ENCODE measurements at regions not wholly inside any gene's neighbourhood (a gene's known extent, or its start where the extent isn't known, plus 50 kb on each side); places are given as distances from the start of the nearest gene placed in this dataset.

GRCh38 chr11:23399995-23400394 is 539.7 kb upstream of the CCDC179 start:
- Histone ChIP-seq H3K27me3 (no peaks in the 10 kb centered on the region), H3K4me3 (no peak overlapping the region), H3K9me3 (peaks cover 0 to 6% (median 0%) of the 10 kb centered on the region in 12 donors), H3K36me3 (no peaks in the 10 kb centered on the region), H3K27ac (no peak overlapping the region), H3K4me1 (no peaks in the 10 kb centered on the region)
- ATAC-seq, result no peak
- TF ChIP-seq POLR2A (IDR thresholded peaks at IDR 0.05), result no peak
- TF ChIP-seq, protein P1, sequence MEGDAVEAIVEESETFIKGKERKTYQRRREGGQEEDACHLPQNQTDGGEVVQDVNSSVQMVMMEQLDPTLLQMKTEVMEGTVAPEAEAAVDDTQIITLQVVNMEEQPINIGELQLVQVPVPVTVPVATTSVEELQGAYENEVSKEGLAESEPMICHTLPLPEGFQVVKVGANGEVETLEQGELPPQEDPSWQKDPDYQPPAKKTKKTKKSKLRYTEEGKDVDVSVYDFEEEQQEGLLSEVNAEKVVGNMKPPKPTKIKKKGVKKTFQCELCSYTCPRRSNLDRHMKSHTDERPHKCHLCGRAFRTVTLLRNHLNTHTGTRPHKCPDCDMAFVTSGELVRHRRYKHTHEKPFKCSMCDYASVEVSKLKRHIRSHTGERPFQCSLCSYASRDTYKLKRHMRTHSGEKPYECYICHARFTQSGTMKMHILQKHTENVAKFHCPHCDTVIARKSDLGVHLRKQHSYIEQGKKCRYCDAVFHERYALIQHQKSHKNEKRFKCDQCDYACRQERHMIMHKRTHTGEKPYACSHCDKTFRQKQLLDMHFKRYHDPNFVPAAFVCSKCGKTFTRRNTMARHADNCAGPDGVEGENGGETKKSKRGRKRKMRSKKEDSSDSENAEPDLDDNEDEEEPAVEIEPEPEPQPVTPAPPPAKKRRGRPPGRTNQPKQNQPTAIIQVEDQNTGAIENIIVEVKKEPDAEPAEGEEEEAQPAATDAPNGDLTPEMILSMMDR (IDR thresholded peaks at IDR 0.05), result no peak
- DNase-seq, result peak in 3 of 5 donors; percentile 16 to 59 (median 18)
- intact Hi-C loops (cut with DNase I), result no loop called here
- WGBS, 4 donors, result 90 to 93% (median 92%) methylated on average over 24 to 25 of the region's 25 CpGs

- Histone ChIP-seq H3K27ac (no peak overlapping the region), H3K9me3 (peaks cover 0 to 10% (median 0%) of the 10 kb centered on the region in 12 donors), H3K36me3 (no peaks in the 10 kb centered on the region), H3K27me3 (no peaks in the 10 kb centered on the region), H3K4me1 (no peaks in the 10 kb centered on the region), H3K4me3 (no peak overlapping the region)
- intact Hi-C loops (cut with DNase I), result no loop called here
- ATAC-seq (no peak), DNase-seq (no peak)
- WGBS, 4 donors, result 95 to 97% (median 96%) methylated on average over 46 to 53 of the region's 53 CpGs
- TF ChIP-seq, protein P1 (IDR thresholded peaks at IDR 0.05), result no peak
- TF ChIP-seq POLR2A (IDR thresholded peaks at IDR 0.05), result no peak
Observed at GRCh38 chr11:23403210-23404185, 543.2 kb upstream of the CCDC179 start.

DNA sequence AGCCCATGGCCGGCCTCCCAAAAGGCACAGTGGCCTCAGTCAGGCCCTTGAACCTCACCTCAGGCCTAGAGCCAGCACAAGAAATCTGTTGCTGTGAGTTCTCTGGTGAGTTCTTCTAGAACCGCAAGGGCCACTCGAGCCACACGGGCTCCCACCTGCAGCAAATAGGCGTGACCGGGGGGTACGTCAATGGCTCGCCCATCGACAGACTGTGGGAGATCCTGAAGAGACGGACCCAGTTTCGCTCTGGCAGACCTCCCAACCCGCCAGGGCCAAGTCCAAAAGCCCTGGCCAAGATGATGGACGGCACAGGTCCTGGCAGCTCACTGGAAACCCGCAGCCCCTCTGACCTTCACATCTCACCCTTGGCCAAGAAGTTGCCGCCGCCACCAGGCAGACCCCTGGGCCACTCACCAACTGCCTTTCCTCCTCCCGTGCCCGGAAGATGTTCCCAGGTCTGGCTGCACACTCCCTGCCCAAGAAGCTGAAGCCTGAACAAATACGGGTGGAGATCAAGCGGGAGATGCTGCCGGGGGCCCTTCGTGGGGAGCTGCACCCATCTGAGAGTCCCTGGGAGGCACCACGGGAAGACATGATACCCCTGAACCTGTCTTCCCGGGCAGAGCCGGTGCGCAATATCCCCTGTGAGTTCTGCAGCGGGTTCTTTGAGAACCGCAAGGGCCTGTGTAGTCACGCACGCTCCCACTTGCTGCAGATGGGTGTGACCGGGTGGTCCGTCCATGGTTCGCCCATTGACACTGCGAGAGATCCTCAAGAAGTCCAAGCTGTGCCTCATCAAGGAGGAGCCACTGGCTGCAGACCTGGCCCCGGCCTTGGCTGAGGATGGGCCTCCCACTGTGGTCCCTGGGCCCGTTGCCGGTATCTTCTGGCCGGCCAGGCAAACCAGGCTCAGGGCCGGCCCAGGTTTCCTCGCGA is 544.2 kb upstream of the CCDC179 start:
- Histone ChIP-seq H3K27ac (no peak overlapping the region), H3K27me3 (no peaks in the 10 kb centered on the region), H3K9me3 (peaks cover 0 to 17% (median 2%) of the 10 kb centered on the region in 12 donors), H3K4me1 (no peaks in the 10 kb centered on the region), H3K4me3 (no peak overlapping the region), H3K36me3 (no peaks in the 10 kb centered on the region)
- DNase-seq (peak in 1 of 5 donors; percentile 55), ATAC-seq (peak in 1 of 4 donors; percentile 39)
- TF ChIP-seq, protein P1 (IDR thresholded peaks at IDR 0.05), result no peak
- TF ChIP-seq POLR2A (IDR thresholded peaks at IDR 0.05), result no peak
- 90 to 95% (median 94%) methylated on average over 28 to 41 of the region's 41 CpGs for WGBS, 4 donors
- intact Hi-C loops (cut with DNase I), result no loop called here
